Mucosa of descending colon (tissue), 3 donors: ENCODE measurements at regions not wholly inside any gene's neighbourhood (a gene's known extent, or its start where the extent isn't known, plus 50 kb on each side); places are given as distances from the start of the nearest gene placed in this dataset.

Source experiments
- ATAC-seq: fragments of 200-7000 bp; cut with Tn5 transposase; one replicate; pipeline ENCODE4 v1.9.1; 2020; ENCODE audit warnings: mild to moderate bottlenecking, moderate library complexity
- DNase-seq, 3 donors: peaks; one replicate each; pipeline ENCODE4 v3.0.0-alpha.2; 2020
- H3K36me3 ChIP-seq: fragments of 200-600 bp; one replicate; pipeline ENCODE4 v1.8.0; 2021; ENCODE audit warnings: low read depth, mild to moderate bottlenecking
- H3K4me1 ChIP-seq: fragments of 200-600 bp; one replicate; pipeline ENCODE4 v1.8.0; 2021; ENCODE audit warnings: low read depth, mild to moderate bottlenecking
- H3K4me3 ChIP-seq: fragments of 200-600 bp; one replicate; pipeline ENCODE4 v1.8.0; 2021; ENCODE audit warnings: mild to moderate bottlenecking
- H3K9me3 ChIP-seq: fragments of 200-600 bp; one replicate; pipeline ENCODE4 v1.8.0; 2021; ENCODE audit warnings: mild to moderate bottlenecking
- intact Hi-C, 2 donors: fragments of 100-400 bp; cut with DNase I in 1 of 2; cut with micrococcal nuclease in 1 of 2; formaldehyde crosslinking; loops; one replicate each; pipeline versions ENCODE4 v1.11.0 to v1.11.1; 2022; cut with DNase I, micrococcal nuclease
- TF ChIP-seq, protein P1 (sequence below): fragments of 200-600 bp; IDR thresholded peaks from one replicate; pipeline ENCODE4 v1.8.0; 2022; ENCODE audit warnings: antibody characterized with exemption, mild to moderate bottlenecking
- donor health status: DM: no; HTN: no; CAD: no; lungs with moderate emphysema.
- donor health status: DM: no; HTN: no; CAD: no.
- donor health status: DM: no; HTN: yes; CAD: no.

DNA sequence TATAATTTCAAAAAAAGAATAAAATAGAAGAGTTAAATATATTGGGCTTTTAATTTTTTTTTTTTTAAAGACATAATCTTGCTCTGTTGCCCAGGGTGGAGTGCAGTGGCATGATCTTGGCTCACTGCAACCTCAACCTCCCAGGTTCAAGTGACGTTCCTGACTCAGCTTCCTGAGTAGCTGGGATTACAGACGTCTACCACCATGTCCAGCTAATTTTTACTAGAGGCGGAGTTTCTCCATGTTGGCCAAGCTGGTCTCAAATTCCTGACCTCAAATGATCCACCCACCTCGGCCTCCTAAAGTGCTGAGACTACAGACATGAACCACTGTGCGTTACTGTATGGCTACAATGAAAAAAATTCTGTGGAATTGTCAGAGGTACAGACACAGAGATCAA, 98.1 kb upstream of the RGPD4 start:
- H3K4me1 ChIP-seq, result no peaks in the 10 kb centered on the region
- intact Hi-C loops, result no loop called here
- DNase-seq (no peak), ATAC-seq (no peak)
- no peaks in the 10 kb centered on the region for H3K9me3 ChIP-seq
- H3K4me3 ChIP-seq, result no peak overlapping the region
- TF ChIP-seq, protein P1, sequence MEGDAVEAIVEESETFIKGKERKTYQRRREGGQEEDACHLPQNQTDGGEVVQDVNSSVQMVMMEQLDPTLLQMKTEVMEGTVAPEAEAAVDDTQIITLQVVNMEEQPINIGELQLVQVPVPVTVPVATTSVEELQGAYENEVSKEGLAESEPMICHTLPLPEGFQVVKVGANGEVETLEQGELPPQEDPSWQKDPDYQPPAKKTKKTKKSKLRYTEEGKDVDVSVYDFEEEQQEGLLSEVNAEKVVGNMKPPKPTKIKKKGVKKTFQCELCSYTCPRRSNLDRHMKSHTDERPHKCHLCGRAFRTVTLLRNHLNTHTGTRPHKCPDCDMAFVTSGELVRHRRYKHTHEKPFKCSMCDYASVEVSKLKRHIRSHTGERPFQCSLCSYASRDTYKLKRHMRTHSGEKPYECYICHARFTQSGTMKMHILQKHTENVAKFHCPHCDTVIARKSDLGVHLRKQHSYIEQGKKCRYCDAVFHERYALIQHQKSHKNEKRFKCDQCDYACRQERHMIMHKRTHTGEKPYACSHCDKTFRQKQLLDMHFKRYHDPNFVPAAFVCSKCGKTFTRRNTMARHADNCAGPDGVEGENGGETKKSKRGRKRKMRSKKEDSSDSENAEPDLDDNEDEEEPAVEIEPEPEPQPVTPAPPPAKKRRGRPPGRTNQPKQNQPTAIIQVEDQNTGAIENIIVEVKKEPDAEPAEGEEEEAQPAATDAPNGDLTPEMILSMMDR, result no peak
- H3K36me3 ChIP-seq, result no peaks in the 10 kb centered on the region

GRCh38 chr2:107729440-107729839, 97.3 kb upstream of the RGPD4 start:
- TF ChIP-seq, protein P1, result no peak
- intact Hi-C loops, result no loop called here
- Histone ChIP-seq H3K36me3 (no peaks in the 10 kb centered on the region), H3K9me3 (no peaks in the 10 kb centered on the region), H3K4me3 (no peak overlapping the region), H3K4me1 (no peaks in the 10 kb centered on the region)
- DNase-seq (no peak), ATAC-seq (no peak)

- H3K9me3 ChIP-seq, result no peaks in the 10 kb centered on the region
- TF ChIP-seq, protein P1, result no peak
- intact Hi-C loops, result no loop called here
- H3K36me3 ChIP-seq, result no peaks in the 10 kb centered on the region
- H3K4me1 ChIP-seq, result no peaks in the 10 kb centered on the region
- ATAC-seq (no peak), DNase-seq (no peak)
- H3K4me3 ChIP-seq, result no peak overlapping the region
These were observed 95.8 kb upstream of the RGPD4 start for GRCh38 chr2:107730898-107731297.

GRCh38 chr2:107731435-107731834, 95.3 kb upstream of the RGPD4 start:
- intact Hi-C loops, result no loop called here
- no peak overlapping the region for H3K4me3 ChIP-seq
- no peak for ATAC-seq
- TF ChIP-seq, protein P1, result no peak
- H3K36me3 ChIP-seq, result no peaks in the 10 kb centered on the region
- H3K9me3 ChIP-seq, result no peaks in the 10 kb centered on the region
- no peak for DNase-seq
- no peaks in the 10 kb centered on the region for H3K4me1 ChIP-seq

DNA sequence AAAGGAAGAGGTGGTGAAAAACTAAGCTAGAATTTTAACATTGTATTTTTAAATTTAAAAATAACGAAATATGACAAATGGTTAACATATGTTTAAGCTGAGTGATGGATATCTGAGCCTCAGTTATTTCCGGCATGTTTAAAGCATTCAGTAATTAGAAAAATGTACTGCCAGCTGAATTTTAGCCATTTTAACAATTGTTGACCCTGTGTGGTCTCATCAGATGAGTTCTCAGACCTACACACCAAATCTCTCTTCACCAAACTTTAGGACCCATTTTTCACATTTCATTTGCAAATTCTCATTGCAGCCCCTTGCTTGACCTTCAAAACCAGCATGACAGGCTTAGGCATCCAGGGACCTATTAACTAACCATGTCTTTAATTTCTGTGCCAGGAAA, 91.5 kb upstream of the RGPD4 start:
- Histone ChIP-seq H3K4me3 (no peak overlapping the region), H3K36me3 (no peaks in the 10 kb centered on the region), H3K4me1 (no peaks in the 10 kb centered on the region), H3K9me3 (no peaks in the 10 kb centered on the region)
- no peak for DNase-seq
- TF ChIP-seq, protein P1, result no peak
- intact Hi-C loops, result no loop called here
- no peak for ATAC-seq

DNA sequence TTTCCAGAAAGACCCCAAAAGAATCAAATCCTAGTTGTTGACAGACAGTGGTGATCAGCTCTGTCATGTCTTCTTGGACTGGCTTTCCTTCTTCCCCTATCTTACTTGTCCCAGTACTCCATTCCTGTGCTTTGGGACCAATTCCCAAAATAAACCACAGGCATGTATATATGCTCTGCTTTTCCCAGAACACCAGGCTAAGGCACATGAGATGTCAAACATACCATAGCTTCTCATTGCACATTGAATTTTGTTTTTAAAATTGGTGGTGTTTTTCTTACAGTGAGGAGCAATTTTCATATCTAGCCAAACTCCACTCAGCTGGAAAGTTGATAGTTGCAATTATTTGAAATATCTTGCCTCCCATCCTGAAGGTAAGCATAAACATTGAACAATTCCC, 88.9 kb upstream of the RGPD4 start:
- TF ChIP-seq, protein P1, result no peak
- no peaks in the 10 kb centered on the region for H3K36me3 ChIP-seq
- H3K4me1 ChIP-seq, result no peaks in the 10 kb centered on the region
- no peak overlapping the region for H3K4me3 ChIP-seq
- ATAC-seq, result no peak
- intact Hi-C loops, result no loop called here
- no peak for DNase-seq
- H3K9me3 ChIP-seq, result no peaks in the 10 kb centered on the region
